OCI-LY7 (cell line): ENCODE measurements at regions not wholly inside any gene's neighbourhood (a gene's known extent, or its start where the extent isn't known, plus 50 kb on each side); places are given as distances from the start of the nearest gene placed in this dataset.

Experiments
- BruUV-seq: library from RNA; stranded (reverse); fragments of 400-500 nt; replicated peaks from 2 replicates; lab custom pipeline; 2021; lab: Mats Ljungman, UMichigan
- CTCF ChIA-PET: fragments of 300-600 bp; sonication (Branson Sonifier 250); formaldehyde crosslinking; loops from one replicate; lab custom pipeline; 2022; ENCODE audit warnings: antibody characterized with exemption; ENCODE audit not compliant: unreplicated experiment; lab: Charles Lee
- POLR2A ChIA-PET: fragments of 300-600 bp; sonication (Branson Sonifier 250); formaldehyde crosslinking; loops from one replicate; lab custom pipeline; 2022; ENCODE audit warnings: antibody characterized with exemption; lab: Charles Lee
- DNase-seq: peaks from one replicate; pipeline ENCODE4 v3.0.0-alpha.2; 2015; ENCODE audit warnings: low spot score
- H2AFZ ChIP-seq: fragments of 200-600 bp; sonication (generic), shearing (Covaris generic); 2 replicates; pipeline ENCODE4 v1.6.1; 2014; ENCODE audit warnings: mild to moderate bottlenecking, antibody characterized with exemption, low read length, moderate library complexity
- H3K27ac ChIP-seq: fragments of 200-600 bp; sonication (generic); 2 replicates; pipeline ENCODE4 v1.5.1; 2014; ENCODE audit warnings: mixed run types, low read depth, mild to moderate bottlenecking, moderate library complexity, low read length, inconsistent platforms; ENCODE audit not compliant: poor library complexity, severe bottlenecking
- H3K36me3 ChIP-seq: fragments of 200-600 bp; sonication (generic); 2 replicates; pipeline ENCODE4 v1.6.1; 2014; ENCODE audit warnings: mild to moderate bottlenecking, antibody characterized with exemption, low read length, moderate library complexity, mixed read lengths; ENCODE audit not compliant: insufficient read depth
- H3K4me1 ChIP-seq: fragments of 200-600 bp; sonication (generic); 2 replicates; pipeline ENCODE4 v1.5.1; 2014; ENCODE audit warnings: mild to moderate bottlenecking, low read length; ENCODE audit not compliant: insufficient read depth, poor library complexity, severe bottlenecking
- H3K4me2 ChIP-seq: fragments of 200-600 bp; sonication (generic); 2 replicates; pipeline ENCODE4 v1.6.1; 2014; ENCODE audit warnings: mild to moderate bottlenecking, low read length
- H3K4me3 ChIP-seq: fragments of 200-600 bp; sonication (generic); 2 replicates; pipeline ENCODE4 v1.5.1; 2014; ENCODE audit warnings: mild to moderate bottlenecking, low read depth, low read length; ENCODE audit not compliant: poor library complexity, severe bottlenecking
- H3K79me2 ChIP-seq: fragments of 200-600 bp; sonication (generic); 2 replicates; pipeline ENCODE4 v1.6.1; 2016; ENCODE audit warnings: low read depth, mild to moderate bottlenecking, low read length, moderate library complexity, mixed read lengths; ENCODE audit not compliant: insufficient read depth
- H3K9me2 ChIP-seq: fragments of 200-600 bp; sonication (generic); 2 replicates; pipeline ENCODE4 v1.6.1; 2016; ENCODE audit warnings: mild to moderate bottlenecking, low read length, mixed read lengths; ENCODE audit not compliant: insufficient read depth
- H3K9me3 ChIP-seq: fragments of 200-600 bp; sonication (generic); 2 replicates; pipeline ENCODE4 v1.6.1; 2014; ENCODE audit warnings: mild to moderate bottlenecking, mixed run types, low read length, mixed read lengths
- H4K20me1 ChIP-seq: fragments of 200-600 bp; sonication (generic); 2 replicates; pipeline ENCODE4 v1.6.1; 2014; ENCODE audit warnings: mild to moderate bottlenecking, antibody characterized with exemption, low read length, moderate library complexity, mixed read lengths; ENCODE audit not compliant: insufficient read depth
- CTCF ChIP-seq: fragments of 200-600 bp; sonication (generic); conservative IDR thresholded peaks from 2 replicates; pipeline ENCODE4 v1.5.1; 2014; ENCODE audit warnings: mild to moderate bottlenecking, antibody characterized with exemption, low read length, moderate library complexity, mixed read lengths
- EZH2phosphoT487 ChIP-seq: fragments of 200-600 bp; sonication (generic); IDR thresholded peaks from 2 replicates; pipeline ENCODE4 v1.6.1; 2018; ENCODE audit warnings: low read depth, borderline replicate concordance, mild to moderate bottlenecking, mixed run types, antibody characterized with exemption, low read length, moderate library complexity, mixed read lengths
- intact Hi-C: fragments of 100-400 bp; cut with micrococcal nuclease; formaldehyde crosslinking; loops from one replicate; pipeline ENCODE4 v1.10.0; 2022; ENCODE audit not compliant: unreplicated experiment

GRCh38 chr6:85115876-85116275 is 334.0 kb upstream of the NT5E start:
- CTCF ChIA-PET = no interaction called here
- no peak overlapping the region for H3K4me2 ChIP-seq
- no peaks in the 10 kb centered on the region for H3K9me3 ChIP-seq
- H4K20me1 ChIP-seq = no peaks in the 10 kb centered on the region
- DNase-seq = no peak
- BruUV-seq = no TSS peak
- no peaks in the 10 kb centered on the region for H3K4me1 ChIP-seq
- H2AFZ ChIP-seq = no peak overlapping the region
- H3K4me3 ChIP-seq = no peak overlapping the region
- intact Hi-C loops = no loop called here
- H3K36me3 ChIP-seq = no peaks in the 10 kb centered on the region
- H3K79me2 ChIP-seq = no peaks in the 10 kb centered on the region
- no peaks in the 10 kb centered on the region for H3K9me2 ChIP-seq
- TF ChIP-seq EZH2phosphoT487 (no peak), CTCF (no peak)
- POLR2A ChIA-PET = interaction anchor here (0.6 kb wide), 1 partner anchor 300 kb away, joined by 3 read pairs; no protein-coding TSS in a partner anchor
- no peak overlapping the region for H3K27ac ChIP-seq

GRCh38 chr6:85115376-85115775 is 334.5 kb upstream of the NT5E start:
- Histone ChIP-seq H3K79me2 (no peaks in the 10 kb centered on the region), H2AFZ (no peak overlapping the region), H3K36me3 (no peaks in the 10 kb centered on the region), H3K27ac (no peak overlapping the region), H3K4me2 (no peak overlapping the region), H3K9me2 (no peaks in the 10 kb centered on the region), H3K4me1 (no peaks in the 10 kb centered on the region), H3K9me3 (no peaks in the 10 kb centered on the region), H4K20me1 (no peaks in the 10 kb centered on the region), H3K4me3 (no peak overlapping the region)
- no TSS peak for BruUV-seq
- POLR2A ChIA-PET = no interaction called here
- CTCF ChIA-PET = no interaction called here
- intact Hi-C loops = no loop called here
- no peak for DNase-seq
- TF ChIP-seq CTCF (no peak), EZH2phosphoT487 (no peak)

GRCh38 chr6:85114581-85114935 is 335.3 kb upstream of the NT5E start:
- Histone ChIP-seq H3K27ac (no peak overlapping the region), H2AFZ (no peak overlapping the region), H3K4me1 (no peaks in the 10 kb centered on the region), H3K4me2 (no peak overlapping the region), H3K9me3 (no peaks in the 10 kb centered on the region), H3K4me3 (no peak overlapping the region), H3K79me2 (no peaks in the 10 kb centered on the region), H3K9me2 (no peaks in the 10 kb centered on the region), H3K36me3 (no peaks in the 10 kb centered on the region), H4K20me1 (no peaks in the 10 kb centered on the region)
- POLR2A ChIA-PET = no interaction called here
- intact Hi-C loops = no loop called here
- no TSS peak for BruUV-seq
- CTCF ChIA-PET = no interaction called here
- no peak for DNase-seq
- TF ChIP-seq EZH2phosphoT487 = no peak
- no peak for TF ChIP-seq CTCF
